IMR-90 (cell line): ENCODE measurements at regions not wholly inside any gene's neighbourhood (a gene's known extent, or its start where the extent isn't known, plus 50 kb on each side); places are given as distances from the start of the nearest gene placed in this dataset.

Experiments used
- ATAC-seq: fragments of 200-7000 bp; cut with Tn5 transposase; 2 replicates; pipeline ENCODE4 v1.9.1; 2020; ENCODE audit warnings: low read depth, mild to moderate bottlenecking, moderate library complexity
- BruUV-seq: library from RNA; stranded (reverse); fragments of 400-500 nt; replicated peaks from 2 replicates; lab custom pipeline; 2021; lab: Mats Ljungman, UMichigan
- CTCF ChIA-PET: fragments of 300-600 bp; formaldehyde crosslinking; extraction: SDS; loops from one replicate; lab custom pipeline; 2021; ENCODE audit warnings: antibody characterized with exemption; lab: Yijun Ruan, JAX
- POLR2A ChIA-PET: fragments of 300-600 bp; sonication (Branson Sonifier 250); formaldehyde crosslinking; loops from one replicate; lab custom pipeline; 2022; ENCODE audit warnings: antibody characterized with exemption; ENCODE audit not compliant: unreplicated experiment; lab: Charles Lee
- DNase-seq: peaks from one replicate; pipeline ENCODE4 v3.0.0; 2013
- H2AFZ ChIP-seq: replicated peaks from 2 replicates; pipeline ENCODE3; 2013; ENCODE audit warnings: low read length, mild to moderate bottlenecking; ENCODE audit not compliant: poor library complexity
- H2AK5ac ChIP-seq: 2 replicates; pipeline ENCODE4 v1.6.1; 2013; ENCODE audit warnings: low read depth, low read length, inconsistent platforms
- H2AK9ac ChIP-seq: replicated peaks from 2 replicates; pipeline ENCODE3; 2013; ENCODE audit warnings: mild to moderate bottlenecking, low read depth, low read length, moderate library complexity; ENCODE audit not compliant: poor library complexity
- H2BK120ac ChIP-seq: 2 replicates; pipeline ENCODE4 v1.6.1; 2013; ENCODE audit warnings: low read depth, low read length, inconsistent platforms
- H2BK15ac ChIP-seq: 3 replicates; pipeline ENCODE4 v1.6.1; 2013; ENCODE audit warnings: low read depth, low read length, inconsistent platforms
- H2BK20ac ChIP-seq: 2 replicates; pipeline ENCODE4 v1.6.1; 2013; ENCODE audit warnings: low read depth, mild to moderate bottlenecking, inconsistent platforms, low read length, moderate library complexity
- H2BK5ac ChIP-seq: 2 replicates; pipeline ENCODE4 v1.6.1; 2013; ENCODE audit warnings: mild to moderate bottlenecking, low read depth, low read length, inconsistent platforms; ENCODE audit not compliant: poor library complexity, severe bottlenecking
- H3K14ac ChIP-seq: replicated peaks from 2 replicates; pipeline ENCODE4 v1.6.1; 2013; ENCODE audit warnings: low read depth, low read length, inconsistent platforms
- H3K18ac ChIP-seq: 2 replicates; pipeline ENCODE4 v1.6.1; 2013; ENCODE audit warnings: low read depth, low read length, control low read depth
- H3K23ac ChIP-seq: 2 replicates; pipeline ENCODE4 v1.6.1; 2013; ENCODE audit warnings: low read depth, low read length, inconsistent platforms
- H3K27ac ChIP-seq: 2 replicates; pipeline ENCODE4 v1.5.1; 2013; ENCODE audit warnings: mild to moderate bottlenecking, control low read depth, low read length; ENCODE audit not compliant: insufficient read depth
- H3K27me3 ChIP-seq: 2 replicates; pipeline ENCODE4 v1.6.1; 2013; ENCODE audit warnings: low read length; ENCODE audit not compliant: control insufficient read depth, insufficient read depth
- H3K36me3 ChIP-seq: 2 replicates; pipeline ENCODE4 v1.6.1; 2013; ENCODE audit warnings: low read length, mixed read lengths; ENCODE audit not compliant: control insufficient read depth, insufficient read depth
- H3K4ac ChIP-seq: 2 replicates; pipeline ENCODE4 v1.6.1; 2013; ENCODE audit warnings: low read depth, low read length, inconsistent platforms
- H3K4me1 ChIP-seq: 2 replicates; pipeline ENCODE4 v1.6.1; 2013; ENCODE audit warnings: low read length, mixed read lengths; ENCODE audit not compliant: control insufficient read depth, insufficient read depth
- H3K4me2 ChIP-seq: 2 replicates; pipeline ENCODE4 v1.6.1; 2013; ENCODE audit warnings: low read depth, mild to moderate bottlenecking, control low read depth, low read length, moderate library complexity
- H3K4me3 ChIP-seq: 2 replicates; pipeline ENCODE4 v1.5.1; 2013; ENCODE audit warnings: low read depth, mild to moderate bottlenecking, control low read depth, low read length, moderate library complexity; ENCODE audit not compliant: insufficient read depth
- H3K56ac ChIP-seq: 2 replicates; pipeline ENCODE4 v1.6.1; 2013; ENCODE audit warnings: low read length, inconsistent platforms; ENCODE audit not compliant: insufficient read depth; ENCODE audit errors: extremely low read depth
- H3K79me1 ChIP-seq, 2 experiments: 2 replicates each; pipeline ENCODE4 v1.6.1; 2013; ENCODE audit warnings: low read length in 2 of 2, inconsistent platforms in 1 of 2, low read depth in 1 of 2
- H3K9ac ChIP-seq: 2 replicates; pipeline ENCODE4 v1.6.1; 2013; ENCODE audit warnings: low read depth, low read length, control low read depth
- H3K9me1 ChIP-seq: 2 replicates; pipeline ENCODE4 v1.6.1; 2013; ENCODE audit warnings: low read length, inconsistent platforms; ENCODE audit not compliant: insufficient read depth
- H3K9me3 ChIP-seq: 2 replicates; pipeline ENCODE4 v1.6.1; 2013; ENCODE audit warnings: low read length; ENCODE audit not compliant: control insufficient read depth, insufficient read depth
- H4K20me1 ChIP-seq: 2 replicates; pipeline ENCODE4 v1.6.1; 2013; ENCODE audit warnings: low read length, inconsistent platforms; ENCODE audit not compliant: insufficient read depth
- H4K5ac ChIP-seq: 2 replicates; pipeline ENCODE4 v1.6.1; 2013; ENCODE audit warnings: mild to moderate bottlenecking, low read depth, low read length, control low read depth
- H4K8ac ChIP-seq, 2 experiments: 2 replicates each; pipeline ENCODE4 v1.6.1; 2013; ENCODE audit warnings: low read depth in 2 of 2, low read length in 2 of 2, control low read depth in 1 of 2, inconsistent platforms in 1 of 2
- H4K91ac ChIP-seq: 2 replicates; pipeline ENCODE4 v1.6.1; 2013; ENCODE audit warnings: low read depth, low read length, inconsistent platforms; ENCODE audit not compliant: insufficient read depth
- BHLHE40 ChIP-seq: fragments of 150-350 bp; IDR thresholded peaks from 2 replicates; pipeline ENCODE4 v1.6.1; 2016; ENCODE audit warnings: mild to moderate bottlenecking, low read depth, low read length
- CEBPB ChIP-seq: IDR thresholded peaks from 2 replicates; pipeline ENCODE4 v1.6.1; 2012; ENCODE audit warnings: low read depth, low read length, improper control_type of control experiment
- CHD1 ChIP-seq: IDR thresholded peaks from 2 replicates; pipeline ENCODE4 v1.6.1; 2012; ENCODE audit warnings: low read depth, low read length, improper control_type of control experiment
- CTCF ChIP-seq: conservative IDR thresholded peaks from 2 replicates; pipeline ENCODE4 v1.5.1; 2012; ENCODE audit warnings: mild to moderate bottlenecking, low read depth, low read length, improper control_type of control experiment
- ELK1 ChIP-seq: fragments of 150-350 bp; IDR thresholded peaks from 2 replicates; pipeline ENCODE4 v1.6.1; 2016; ENCODE audit warnings: low read depth, mild to moderate bottlenecking, low read length, moderate library complexity, borderline replicate concordance
- FOS ChIP-seq: fragments of 150-350 bp; IDR thresholded peaks from 2 replicates; pipeline ENCODE4 v1.6.1; 2016; ENCODE audit warnings: low read depth, low read length
- MAFK ChIP-seq: IDR thresholded peaks from 2 replicates; pipeline ENCODE4 v1.6.1; 2012; ENCODE audit warnings: low read depth, low read length, improper control_type of control experiment
- MAZ ChIP-seq: IDR thresholded peaks from 2 replicates; pipeline ENCODE4 v1.6.1; 2012; ENCODE audit warnings: low read depth, mild to moderate bottlenecking, low read length, improper control_type of control experiment, moderate library complexity, borderline replicate concordance
- MXI1 ChIP-seq: IDR thresholded peaks from 2 replicates; pipeline ENCODE4 v1.6.1; 2012; ENCODE audit warnings: low read depth, mild to moderate bottlenecking, low read length, moderate library complexity, borderline replicate concordance
- NFE2L2 ChIP-seq: fragments of 150-350 bp; IDR thresholded peaks from 2 replicates; pipeline ENCODE4 v1.6.1; 2016; ENCODE audit warnings: low read depth, mild to moderate bottlenecking, low read length
- POLR2A ChIP-seq: IDR thresholded peaks from 2 replicates; pipeline ENCODE4 v1.6.1; 2012; ENCODE audit warnings: mild to moderate bottlenecking, low read depth, low read length
- RAD21 ChIP-seq: IDR thresholded peaks from 2 replicates; pipeline ENCODE4 v1.6.1; 2012; ENCODE audit warnings: low read length, improper control_type of control experiment
- RCOR1 ChIP-seq: IDR thresholded peaks from 2 replicates; pipeline ENCODE4 v1.6.1; 2012; ENCODE audit warnings: mild to moderate bottlenecking, low read length, improper control_type of control experiment; ENCODE audit not compliant: insufficient replicate concordance
- RFX5 ChIP-seq: IDR thresholded peaks from 2 replicates; pipeline ENCODE4 v1.8.0; 2012; ENCODE audit warnings: low read depth, mild to moderate bottlenecking, low read length, moderate library complexity
- SMC3 ChIP-seq: fragments of 150-350 bp; IDR thresholded peaks from 2 replicates; pipeline ENCODE4 v1.6.1; 2016; ENCODE audit warnings: low read depth, mild to moderate bottlenecking, antibody characterized with exemption, low read length, moderate library complexity
- WGBS, 2 experiments: methylation state at CpG; one replicate each; pipeline versions ENCODE4 v1.1.5 to v1.1.7; 2013; ENCODE audit warnings: missing lambda C conversion rate in 2 of 2; ENCODE audit not compliant: insufficient read length in 1 of 2; ENCODE audit errors: extremely low coverage in 2 of 2; 5-methylcytosine and 5-hydroxymethylcytosine counted together
- dilution Hi-C: fragments of 300-500 bp; cut with HindIII; formaldehyde crosslinking; loops from one replicate; pipeline ENCODE4 v1.14.3; 2018; ENCODE audit warnings: low sequenced_read_pairs; ENCODE audit not compliant: unreplicated experiment
- in situ Hi-C: fragments of 300-500 bp; cut with MboI; formaldehyde crosslinking; loops from 3 replicates; pipeline ENCODE4 v1.14.3; 2019; ENCODE audit warnings: low sequenced_read_pairs, inconsistent platforms, mixed read lengths
- intact Hi-C: fragments of 100-400 bp; cut with micrococcal nuclease; formaldehyde crosslinking; loops from 2 replicates; pipeline ENCODE4 v1.10.0; 2022
- TF ChIP-seq, protein P1 (sequence below): fragments of 150-350 bp; IDR thresholded peaks from 2 replicates; pipeline ENCODE4 v1.6.1; 2017; ENCODE audit warnings: mild to moderate bottlenecking, antibody characterized with exemption, low read length, low read depth

DNA sequence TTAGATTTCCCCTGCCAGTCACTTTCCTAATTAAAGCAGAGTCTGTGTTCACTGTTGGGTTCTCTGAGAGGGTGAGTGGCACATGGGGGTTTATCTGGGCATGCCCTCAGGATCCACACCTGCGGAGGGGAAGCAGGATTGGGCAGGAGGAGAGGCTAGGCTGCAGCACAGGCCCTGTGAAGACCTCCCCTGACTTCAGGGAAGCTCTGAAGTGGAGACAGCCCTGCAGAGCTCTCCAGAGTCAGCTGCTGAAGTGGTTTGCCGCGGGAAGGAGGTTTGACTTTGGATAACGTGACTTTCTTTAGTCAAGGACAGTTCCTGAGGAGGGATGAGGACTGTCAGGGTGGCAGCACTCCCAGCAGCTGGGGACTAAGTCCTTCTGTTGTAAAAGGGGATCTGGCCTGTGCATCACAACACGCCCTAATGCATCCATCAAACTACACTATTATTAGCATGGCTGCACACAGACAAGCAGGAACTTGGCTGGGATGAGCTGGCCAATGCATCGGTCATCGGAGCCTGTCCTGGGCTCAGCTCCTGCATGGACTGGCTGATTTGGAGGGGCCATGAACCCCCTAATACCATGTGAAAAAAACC is 50.9 kb upstream of the LEP start:
- no TSS peak for BruUV-seq
- H2BK15ac ChIP-seq: no peak overlapping the region

More for the DNA sequence above, 50.9 kb upstream of the LEP start:
- in situ Hi-C loops: loop anchor here (10.0 kb wide), 1 partner anchor 145 kb away; no protein-coding TSS in a partner anchor
- ATAC-seq: no peak
- dilution Hi-C loops: no loop called here
- Histone ChIP-seq H2AK9ac (no peak overlapping the region), H3K14ac (no peak overlapping the region), H2BK120ac (no peak overlapping the region), H3K36me3 (no peaks in the 10 kb centered on the region), H4K20me1 (no peaks in the 10 kb centered on the region), H3K79me1 (no peaks in the 10 kb centered on the region), H3K4ac (no peak overlapping the region), H2BK5ac (no peak overlapping the region), H3K9me3 (peaks cover 6% of the 10 kb centered on the region), H3K23ac (no peak overlapping the region), H4K8ac (no peak overlapping the region), H3K9me1 (peaks cover 2% of the 10 kb centered on the region; the same call in 1 of the 2 replicates), H3K18ac (no peak overlapping the region), H3K4me1 (no peaks in the 10 kb centered on the region), H3K27ac (no peak overlapping the region), H2BK20ac (no peak overlapping the region), H3K56ac (no peak overlapping the region), H2AFZ (no peak overlapping the region), H3K4me3 (no peak overlapping the region), H3K4me2 (no peak overlapping the region), H4K5ac (no peak overlapping the region), H3K9ac (no peak overlapping the region), H3K27me3 (peaks cover 61% of the 10 kb centered on the region), H4K91ac (no peak overlapping the region), H2AK5ac (no peak overlapping the region)
- CTCF ChIA-PET: no interaction called here
- intact Hi-C loops: no loop called here
- TF ChIP-seq CEBPB: no peak
- TF ChIP-seq MXI1: no peak
- no peak for TF ChIP-seq POLR2A
- TF ChIP-seq CHD1: no peak
- TF ChIP-seq ELK1: no peak
- no peak for TF ChIP-seq MAZ
- no peak for TF ChIP-seq BHLHE40
- no peak for TF ChIP-seq RFX5
- TF ChIP-seq RAD21: no peak
- no peak for TF ChIP-seq MAFK
- no peak for TF ChIP-seq CTCF
- TF ChIP-seq FOS: no peak
- no peak for TF ChIP-seq SMC3
- TF ChIP-seq, protein P1, sequence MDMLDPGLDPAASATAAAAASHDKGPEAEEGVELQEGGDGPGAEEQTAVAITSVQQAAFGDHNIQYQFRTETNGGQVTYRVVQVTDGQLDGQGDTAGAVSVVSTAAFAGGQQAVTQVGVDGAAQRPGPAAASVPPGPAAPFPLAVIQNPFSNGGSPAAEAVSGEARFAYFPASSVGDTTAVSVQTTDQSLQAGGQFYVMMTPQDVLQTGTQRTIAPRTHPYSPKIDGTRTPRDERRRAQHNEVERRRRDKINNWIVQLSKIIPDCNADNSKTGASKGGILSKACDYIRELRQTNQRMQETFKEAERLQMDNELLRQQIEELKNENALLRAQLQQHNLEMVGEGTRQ: no peak
- no peak for TF ChIP-seq RCOR1
- no peak for TF ChIP-seq NFE2L2
- DNase-seq: no peak
- 50% methylated on average over 1 of the region's 7 CpGs; no CpG with 5 or more reads in 1 of the 2 experiments for WGBS, 2 experiments
- POLR2A ChIA-PET: no interaction called here
